Esophagus squamous epithelium (tissue), 4 donors: ENCODE measurements at regions not wholly inside any gene's neighbourhood (a gene's known extent, or its start where the extent isn't known, plus 50 kb on each side); places are given as distances from the start of the nearest gene placed in this dataset.

Source experiments
- POLR2A ChIP-seq, 4 donors: fragments of 450-650 bp; IDR thresholded peaks; one replicate each; pipeline ENCODE4 v1.6.1; 2017; ENCODE audit warnings: antibody characterized with exemption in 4 of 4, mild to moderate bottlenecking in 4 of 4, moderate library complexity in 3 of 4
- TF ChIP-seq, protein P1 (sequence below), 6 experiments: fragments of 450-650 bp in 4 of 6; fragments of 200-600 bp in 2 of 6; sonication (generic) in 2 of 6; IDR thresholded peaks; one replicate each; pipeline ENCODE4 v1.5.1; 2016 to 2019; ENCODE audit warnings: antibody characterized with exemption in 6 of 6, mild to moderate bottlenecking in 4 of 6, moderate library complexity in 4 of 6

DNA sequence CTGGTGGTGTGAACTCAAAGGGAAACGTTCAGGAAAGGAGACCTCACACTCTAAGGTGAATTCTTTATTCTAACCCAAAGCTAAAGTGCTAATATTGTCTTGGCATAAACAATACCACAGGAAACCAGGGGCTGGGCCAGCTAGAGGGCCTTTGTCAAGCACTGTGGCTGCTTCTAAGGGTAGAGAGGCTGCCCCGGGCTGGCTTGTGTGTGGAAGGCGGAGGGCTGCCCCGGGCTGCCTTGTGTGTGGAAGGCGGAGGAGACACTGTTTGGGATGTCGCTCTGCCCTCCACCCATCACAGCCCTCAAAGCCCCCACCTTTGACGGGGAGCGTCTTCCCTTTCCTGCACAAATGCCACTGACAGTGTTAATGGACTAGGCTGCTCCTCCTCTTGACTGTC is 216.8 kb downstream of the TOMM20 start:
- TF ChIP-seq, protein P1, sequence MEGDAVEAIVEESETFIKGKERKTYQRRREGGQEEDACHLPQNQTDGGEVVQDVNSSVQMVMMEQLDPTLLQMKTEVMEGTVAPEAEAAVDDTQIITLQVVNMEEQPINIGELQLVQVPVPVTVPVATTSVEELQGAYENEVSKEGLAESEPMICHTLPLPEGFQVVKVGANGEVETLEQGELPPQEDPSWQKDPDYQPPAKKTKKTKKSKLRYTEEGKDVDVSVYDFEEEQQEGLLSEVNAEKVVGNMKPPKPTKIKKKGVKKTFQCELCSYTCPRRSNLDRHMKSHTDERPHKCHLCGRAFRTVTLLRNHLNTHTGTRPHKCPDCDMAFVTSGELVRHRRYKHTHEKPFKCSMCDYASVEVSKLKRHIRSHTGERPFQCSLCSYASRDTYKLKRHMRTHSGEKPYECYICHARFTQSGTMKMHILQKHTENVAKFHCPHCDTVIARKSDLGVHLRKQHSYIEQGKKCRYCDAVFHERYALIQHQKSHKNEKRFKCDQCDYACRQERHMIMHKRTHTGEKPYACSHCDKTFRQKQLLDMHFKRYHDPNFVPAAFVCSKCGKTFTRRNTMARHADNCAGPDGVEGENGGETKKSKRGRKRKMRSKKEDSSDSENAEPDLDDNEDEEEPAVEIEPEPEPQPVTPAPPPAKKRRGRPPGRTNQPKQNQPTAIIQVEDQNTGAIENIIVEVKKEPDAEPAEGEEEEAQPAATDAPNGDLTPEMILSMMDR (IDR thresholded peaks at IDR 0.05) = no peak
- no peak for TF ChIP-seq POLR2A (IDR thresholded peaks at IDR 0.05)
